ENCODE measurements at regions not wholly inside any gene's neighbourhood (a gene's known extent, or its start where the extent isn't known, plus 50 kb on each side); places are given as distances from the start of the nearest gene placed in this dataset.

- TF ChIP-seq, protein P1, sequence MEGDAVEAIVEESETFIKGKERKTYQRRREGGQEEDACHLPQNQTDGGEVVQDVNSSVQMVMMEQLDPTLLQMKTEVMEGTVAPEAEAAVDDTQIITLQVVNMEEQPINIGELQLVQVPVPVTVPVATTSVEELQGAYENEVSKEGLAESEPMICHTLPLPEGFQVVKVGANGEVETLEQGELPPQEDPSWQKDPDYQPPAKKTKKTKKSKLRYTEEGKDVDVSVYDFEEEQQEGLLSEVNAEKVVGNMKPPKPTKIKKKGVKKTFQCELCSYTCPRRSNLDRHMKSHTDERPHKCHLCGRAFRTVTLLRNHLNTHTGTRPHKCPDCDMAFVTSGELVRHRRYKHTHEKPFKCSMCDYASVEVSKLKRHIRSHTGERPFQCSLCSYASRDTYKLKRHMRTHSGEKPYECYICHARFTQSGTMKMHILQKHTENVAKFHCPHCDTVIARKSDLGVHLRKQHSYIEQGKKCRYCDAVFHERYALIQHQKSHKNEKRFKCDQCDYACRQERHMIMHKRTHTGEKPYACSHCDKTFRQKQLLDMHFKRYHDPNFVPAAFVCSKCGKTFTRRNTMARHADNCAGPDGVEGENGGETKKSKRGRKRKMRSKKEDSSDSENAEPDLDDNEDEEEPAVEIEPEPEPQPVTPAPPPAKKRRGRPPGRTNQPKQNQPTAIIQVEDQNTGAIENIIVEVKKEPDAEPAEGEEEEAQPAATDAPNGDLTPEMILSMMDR (IDR thresholded peaks at IDR 0.05), result no peak
- no peak for TF ChIP-seq ZFX (IDR thresholded peaks at IDR 0.05; ENCODE audit: borderline replicate concordance)
Observed at GRCh38 chr5:74992791-74993190, 59.6 kb downstream of the GCNT4 start.
